GM12878 (cell line): ENCODE measurements at regions not wholly inside any gene's neighbourhood (a gene's known extent, or its start where the extent isn't known, plus 50 kb on each side); places are given as distances from the start of the nearest gene placed in this dataset.

Experiments
- CEBPB ChIP-seq, 2 experiments: fragments of 150-350 bp in 1 of 2; IDR thresholded peaks; 2 replicates each; pipeline ENCODE4 v1.6.1; 2012 to 2014; ENCODE audit warnings: low read depth in 2 of 2, low read length in 2 of 2, borderline replicate concordance in 1 of 2, inconsistent platforms in 1 of 2
- E4F1 ChIP-seq: fragments of 450-650 bp; IDR thresholded peaks from 2 replicates; pipeline ENCODE4 v1.6.1; 2018; ENCODE audit warnings: borderline replicate concordance, mild to moderate bottlenecking; ENCODE audit not compliant: partially characterized antibody
- EGR1 ChIP-seq, 2 experiments: IDR thresholded peaks; 1 replicate in 1 of 2; 2 replicates in 1 of 2; pipeline ENCODE4 v1.6.1; 2011 to 2012; ENCODE audit warnings: low read depth in 2 of 2, low read length in 2 of 2, borderline replicate concordance in 1 of 2, mild to moderate bottlenecking in 1 of 2, moderate library complexity in 1 of 2
- ELK1 ChIP-seq: IDR thresholded peaks from 2 replicates; pipeline ENCODE4 v1.6.1; 2012; ENCODE audit warnings: low read depth, low read length, improper control_type of control experiment
- GABPA ChIP-seq: IDR thresholded peaks from 2 replicates; pipeline ENCODE4 v1.6.1; 2014; ENCODE audit warnings: antibody characterized with exemption, low read depth, mild to moderate bottlenecking, inconsistent platforms
- IRF4 ChIP-seq: IDR thresholded peaks from 2 replicates; pipeline ENCODE4 v1.6.1; 2011; ENCODE audit warnings: low read depth, low read length
- MTA3 ChIP-seq: IDR thresholded peaks from 2 replicates; pipeline ENCODE4 v1.6.1; 2012; ENCODE audit warnings: low read length, inconsistent platforms, borderline replicate concordance
- NBN ChIP-seq: fragments of 450-650 bp; IDR thresholded peaks from 2 replicates; pipeline ENCODE4 v1.6.1; 2016
- PML ChIP-seq: IDR thresholded peaks from 2 replicates; pipeline ENCODE4 v1.6.1; 2012; ENCODE audit warnings: low read length, inconsistent platforms
- POLR2A ChIP-seq: IDR thresholded peaks from 2 replicates; pipeline ENCODE4 v1.6.1; 2011; ENCODE audit warnings: low read depth, mild to moderate bottlenecking, low read length
- RAD21 ChIP-seq: IDR thresholded peaks from 2 replicates; pipeline ENCODE4 v1.6.1; 2011; ENCODE audit warnings: mild to moderate bottlenecking, low read depth, low read length, moderate library complexity; ENCODE audit not compliant: insufficient read depth
- RB1 ChIP-seq: fragments of 450-650 bp; formaldehyde crosslinking; IDR thresholded peaks from 2 replicates; pipeline ENCODE4 v1.6.1; 2017; ENCODE audit warnings: mild to moderate bottlenecking, borderline replicate concordance
- RBBP5 ChIP-seq: fragments of 200-600 bp; sonication (generic); conservative IDR thresholded peaks from 2 replicates; pipeline ENCODE4 v1.6.1; 2016
- SIN3A ChIP-seq: IDR thresholded peaks from 2 replicates; pipeline ENCODE4 v1.6.1; 2012; ENCODE audit warnings: low read depth, low read length, improper control_type of control experiment
- SMAD1 ChIP-seq: fragments of 450-650 bp; IDR thresholded peaks from 2 replicates; pipeline ENCODE4 v1.6.1; 2018; ENCODE audit warnings: mild to moderate bottlenecking, low read depth; ENCODE audit not compliant: partially characterized antibody
- TBL1XR1 ChIP-seq: IDR thresholded peaks from 2 replicates; pipeline ENCODE4 v1.6.1; 2012; ENCODE audit warnings: low read depth, low read length, improper control_type of control experiment
- USF1 ChIP-seq: IDR thresholded peaks from 2 replicates; pipeline ENCODE4 v1.6.1; 2011; ENCODE audit warnings: borderline replicate concordance, low read depth, mild to moderate bottlenecking, moderate library complexity, mixed read lengths, low read length; ENCODE audit not compliant: insufficient read depth; ENCODE audit errors: extremely low read length
- ZNF207 ChIP-seq: fragments of 450-650 bp; IDR thresholded peaks from 2 replicates; pipeline ENCODE4 v1.6.1; 2014; ENCODE audit warnings: antibody characterized with exemption, mild to moderate bottlenecking, borderline replicate concordance
- ZNF24 ChIP-seq: fragments of 450-650 bp; IDR thresholded peaks from 2 replicates; pipeline ENCODE4 v1.6.1; 2017; ENCODE audit warnings: antibody characterized with exemption, mild to moderate bottlenecking
- TF ChIP-seq, protein P1 (sequence below): IDR thresholded peaks from 2 replicates; pipeline ENCODE4 v1.6.1; 2012; ENCODE audit warnings: low read length, inconsistent platforms
- TF ChIP-seq, protein P2 (sequence below): fragments of 450-650 bp; IDR thresholded peaks from 2 replicates; pipeline ENCODE4 v1.6.1; 2017; ENCODE audit warnings: mild to moderate bottlenecking, moderate library complexity

DNA sequence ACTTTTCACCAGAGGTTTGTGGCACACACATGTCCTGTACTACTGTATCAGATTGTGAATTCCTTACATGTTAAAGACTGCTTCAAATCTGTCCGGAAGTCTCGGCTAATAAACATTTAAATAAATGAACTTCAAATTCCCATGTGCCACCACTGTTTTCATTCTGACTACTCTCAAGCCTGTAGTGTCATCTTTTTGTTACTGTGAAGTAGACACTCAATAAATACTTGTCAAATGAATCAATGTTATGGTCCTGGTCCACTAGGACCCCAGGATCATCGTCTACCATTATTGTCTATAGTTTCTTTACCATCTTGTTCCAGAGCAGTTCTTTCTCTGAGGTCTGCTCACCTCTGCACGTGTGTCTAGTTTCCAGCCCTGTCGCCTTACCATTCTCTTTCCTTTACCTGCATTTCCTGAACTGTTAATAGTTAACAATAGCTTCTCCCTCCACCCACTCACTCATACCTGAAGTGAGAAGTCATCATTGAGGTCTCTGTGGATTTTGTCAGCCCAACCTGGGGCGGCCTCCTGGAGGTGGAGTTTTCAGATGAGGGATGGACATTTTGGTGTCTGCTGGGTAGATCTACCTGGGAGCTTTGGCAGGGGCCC, 333.0 kb downstream of the SEC14L1 start (continued):
- TF ChIP-seq USF1 (no peak), POLR2A (no peak), SMAD1 (no peak), IRF4 (peak; percentile 77; the same call in 1 of the 2 replicates), EGR1 (IDR thresholded peaks at IDR 0.05; ENCODE audit: borderline replicate concordance in 1 of 2, low read depth in 2 of 2, low read length in 2 of 2) (0 out of 3 replicates have a peak, but pooled peaks of 1 of the 2 experiments have one; percentile 18), SIN3A (no peak), RBBP5 (no peak), RB1 (no peak), NBN (peak; percentile 71; the same call in 1 of the 2 replicates), CEBPB (IDR thresholded peaks at IDR 0.05; ENCODE audit: borderline replicate concordance in 1 of 2, low read depth in 2 of 2, low read length in 2 of 2) (no peak), MTA3 (no peak), TBL1XR1 (no peak), ZNF207 (no peak), PML (0 out of 2 replicates have a peak, but pooled peaks have one; percentile 51), GABPA (no peak), RAD21 (no peak), ZNF24 (no peak), ELK1 (no peak), E4F1 (no peak)
- TF ChIP-seq, protein P1, sequence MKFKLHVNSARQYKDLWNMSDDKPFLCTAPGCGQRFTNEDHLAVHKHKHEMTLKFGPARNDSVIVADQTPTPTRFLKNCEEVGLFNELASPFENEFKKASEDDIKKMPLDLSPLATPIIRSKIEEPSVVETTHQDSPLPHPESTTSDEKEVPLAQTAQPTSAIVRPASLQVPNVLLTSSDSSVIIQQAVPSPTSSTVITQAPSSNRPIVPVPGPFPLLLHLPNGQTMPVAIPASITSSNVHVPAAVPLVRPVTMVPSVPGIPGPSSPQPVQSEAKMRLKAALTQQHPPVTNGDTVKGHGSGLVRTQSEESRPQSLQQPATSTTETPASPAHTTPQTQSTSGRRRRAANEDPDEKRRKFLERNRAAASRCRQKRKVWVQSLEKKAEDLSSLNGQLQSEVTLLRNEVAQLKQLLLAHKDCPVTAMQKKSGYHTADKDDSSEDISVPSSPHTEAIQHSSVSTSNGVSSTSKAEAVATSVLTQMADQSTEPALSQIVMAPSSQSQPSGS = no peak
- TF ChIP-seq, protein P2, sequence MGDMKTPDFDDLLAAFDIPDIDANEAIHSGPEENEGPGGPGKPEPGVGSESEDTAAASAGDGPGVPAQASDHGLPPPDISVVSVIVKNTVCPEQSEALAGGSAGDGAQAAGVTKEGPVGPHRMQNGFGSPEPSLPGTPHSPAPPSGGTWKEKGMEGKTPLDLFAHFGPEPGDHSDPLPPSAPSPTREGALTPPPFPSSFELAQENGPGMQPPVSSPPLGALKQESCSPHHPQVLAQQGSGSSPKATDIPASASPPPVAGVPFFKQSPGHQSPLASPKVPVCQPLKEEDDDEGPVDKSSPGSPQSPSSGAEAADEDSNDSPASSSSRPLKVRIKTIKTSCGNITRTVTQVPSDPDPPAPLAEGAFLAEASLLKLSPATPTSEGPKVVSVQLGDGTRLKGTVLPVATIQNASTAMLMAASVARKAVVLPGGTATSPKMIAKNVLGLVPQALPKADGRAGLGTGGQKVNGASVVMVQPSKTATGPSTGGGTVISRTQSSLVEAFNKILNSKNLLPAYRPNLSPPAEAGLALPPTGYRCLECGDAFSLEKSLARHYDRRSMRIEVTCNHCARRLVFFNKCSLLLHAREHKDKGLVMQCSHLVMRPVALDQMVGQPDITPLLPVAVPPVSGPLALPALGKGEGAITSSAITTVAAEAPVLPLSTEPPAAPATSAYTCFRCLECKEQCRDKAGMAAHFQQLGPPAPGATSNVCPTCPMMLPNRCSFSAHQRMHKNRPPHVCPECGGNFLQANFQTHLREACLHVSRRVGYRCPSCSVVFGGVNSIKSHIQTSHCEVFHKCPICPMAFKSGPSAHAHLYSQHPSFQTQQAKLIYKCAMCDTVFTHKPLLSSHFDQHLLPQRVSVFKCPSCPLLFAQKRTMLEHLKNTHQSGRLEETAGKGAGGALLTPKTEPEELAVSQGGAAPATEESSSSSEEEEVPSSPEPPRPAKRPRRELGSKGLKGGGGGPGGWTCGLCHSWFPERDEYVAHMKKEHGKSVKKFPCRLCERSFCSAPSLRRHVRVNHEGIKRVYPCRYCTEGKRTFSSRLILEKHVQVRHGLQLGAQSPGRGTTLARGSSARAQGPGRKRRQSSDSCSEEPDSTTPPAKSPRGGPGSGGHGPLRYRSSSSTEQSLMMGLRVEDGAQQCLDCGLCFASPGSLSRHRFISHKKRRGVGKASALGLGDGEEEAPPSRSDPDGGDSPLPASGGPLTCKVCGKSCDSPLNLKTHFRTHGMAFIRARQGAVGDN = no peak
